HCT116 (cell line): ENCODE measurements at regions not wholly inside any gene's neighbourhood (a gene's known extent, or its start where the extent isn't known, plus 50 kb on each side); places are given as distances from the start of the nearest gene placed in this dataset.

Experiments
- ATAC-seq: fragments of 200-7000 bp; cut with Tn5 transposase; 2 replicates; pipeline ENCODE4 v1.9.1; 2020; ENCODE audit warnings: mild to moderate bottlenecking, moderate library complexity
- BruUV-seq: library from RNA; stranded (reverse); fragments of 400-500 nt; replicated peaks from 2 replicates; lab custom pipeline; 2021; lab: Mats Ljungman, UMichigan
- CTCF ChIA-PET: fragments of 300-600 bp; sonication (Branson Sonifier 250); formaldehyde crosslinking; loops from one replicate; lab custom pipeline; 2021; ENCODE audit warnings: antibody characterized with exemption; lab: Charles Lee
- POLR2A ChIA-PET: fragments of 300-600, 350-600 bp; sonication (Branson Sonifier 250); formaldehyde crosslinking; loops from one replicate; lab custom pipeline; 2021; ENCODE audit warnings: antibody characterized with exemption; lab: Charles Lee
- RAD21 ChIA-PET, 2 experiments: fragments of 300-600 bp; sonication (Branson Sonifier 250); formaldehyde crosslinking; loops; one replicate each; lab custom pipeline; 2023; ENCODE audit warnings: low total read pairs in 2 of 2; ENCODE audit not compliant: uncharacterized antibody in 2 of 2, unreplicated experiment in 2 of 2, low non-redundant PET in 1 of 2; lab: Charles Lee
- DNase-seq: peaks from one replicate; pipeline ENCODE4 v3.0.0-alpha.2; 2010; ENCODE audit warnings: low read depth, low spot score
- H2AFZ ChIP-seq: fragments of 200-600 bp; shearing (Covaris generic), sonication (generic); 2 replicates; pipeline ENCODE4 v1.6.1; 2017; ENCODE audit warnings: low read depth, mixed run types, mixed read lengths, antibody characterized with exemption, low read length; ENCODE audit not compliant: poor library complexity, severe bottlenecking
- H3K27ac ChIP-seq: 2 replicates; pipeline ENCODE4 v1.5.1; 2012; ENCODE audit warnings: low read depth, low read length
- H3K27me3 ChIP-seq: fragments of 200-600 bp; sonication (generic); 2 replicates; pipeline ENCODE4 v1.6.1; 2016; ENCODE audit warnings: mixed run types, low read length, mixed read lengths; ENCODE audit not compliant: insufficient read depth
- H3K36me3 ChIP-seq, 2 experiments: fragments of 200-500 bp in 1 of 2; fragments of 200-600 bp in 1 of 2; sonication (Bioruptor generic) in 1 of 2; sonication (generic) in 1 of 2; 2 replicates each; pipeline versions ENCODE4 v1.5.1 to v1.6.1; 2014 to 2016; ENCODE audit warnings: low read length in 2 of 2, inconsistent platforms in 1 of 2, mixed read lengths in 1 of 2, mixed run types in 1 of 2; ENCODE audit not compliant: insufficient read depth in 2 of 2, control insufficient read depth in 1 of 2
- H3K4me1 ChIP-seq, 2 experiments: fragments of 200-600 bp in 1 of 2; sonication (generic) in 1 of 2; 2 replicates each; pipeline versions ENCODE4 v1.5.1 to v1.6.1; 2012 to 2017; ENCODE audit warnings: low read length in 2 of 2, inconsistent platforms in 1 of 2, mild to moderate bottlenecking in 1 of 2, mixed read lengths in 1 of 2, mixed run types in 1 of 2, moderate library complexity in 1 of 2; ENCODE audit not compliant: insufficient read depth in 2 of 2, control insufficient read depth in 1 of 2
- H3K4me2 ChIP-seq: fragments of 200-600 bp; sonication (generic); 2 replicates; pipeline ENCODE4 v1.6.1; 2017; ENCODE audit warnings: mixed run types, low read length, mixed read lengths
- H3K4me3 ChIP-seq, 2 experiments: fragments of 200-600 bp in 1 of 2; sonication (generic) in 1 of 2; replicated peaks in 1 of 2; 2 replicates each; pipeline ENCODE4 v1.5.1; 2011 to 2016; ENCODE audit warnings: low read length in 2 of 2, control low read depth in 1 of 2, low read depth in 1 of 2, mild to moderate bottlenecking in 1 of 2, mixed read lengths in 1 of 2, mixed run types in 1 of 2
- H3K79me2 ChIP-seq: fragments of 200-600 bp; sonication (generic); 2 replicates; pipeline ENCODE4 v1.6.1; 2017; ENCODE audit warnings: mild to moderate bottlenecking, mixed run types, low read length, moderate library complexity, mixed read lengths; ENCODE audit not compliant: insufficient read depth
- H3K9ac ChIP-seq: fragments of 200-600 bp; sonication (generic); 2 replicates; pipeline ENCODE4 v1.6.1; 2016; ENCODE audit warnings: low read length, mixed read lengths
- H3K9me2 ChIP-seq: fragments of 200-600 bp; sonication (generic), shearing (Covaris generic); 2 replicates; pipeline ENCODE4 v1.6.1; 2017; ENCODE audit warnings: mixed run types, mild to moderate bottlenecking, moderate library complexity; ENCODE audit not compliant: insufficient read depth
- H3K9me3 ChIP-seq, 2 experiments: fragments of 200-500 bp in 1 of 2; fragments of 200-600 bp in 1 of 2; sonication (Bioruptor generic) in 1 of 2; sonication (generic) in 1 of 2; 2 replicates each; pipeline ENCODE4 v1.6.1; 2014 to 2017; ENCODE audit warnings: low read length in 2 of 2, mixed read lengths in 2 of 2, inconsistent platforms in 1 of 2, low read depth in 1 of 2, mild to moderate bottlenecking in 1 of 2, mixed run types in 1 of 2, moderate library complexity in 1 of 2; ENCODE audit not compliant: control insufficient read depth in 1 of 2, insufficient read depth in 1 of 2
- H4K20me1 ChIP-seq: fragments of 200-600 bp; sonication (generic), shearing (Covaris generic); 2 replicates; pipeline ENCODE4 v1.6.1; 2017; ENCODE audit warnings: mixed run types, mild to moderate bottlenecking, moderate library complexity; ENCODE audit not compliant: insufficient read depth
- CBX3 ChIP-seq: IDR thresholded peaks from 2 replicates; pipeline ENCODE4 v1.6.1; 2012; ENCODE audit warnings: low read depth
- EZH2phosphoT487 ChIP-seq: fragments of 200-600 bp; IDR thresholded peaks from 2 replicates; pipeline ENCODE4 v1.6.1; 2018; ENCODE audit warnings: antibody characterized with exemption, borderline replicate concordance
- MAX ChIP-seq: IDR thresholded peaks from 2 replicates; pipeline ENCODE4 v1.6.1; 2012
- POLR2AphosphoS5 ChIP-seq: IDR thresholded peaks from 2 replicates; pipeline ENCODE4 v1.6.1; 2011; ENCODE audit warnings: mild to moderate bottlenecking, low read depth, low read length, moderate library complexity
- SIN3A ChIP-seq: IDR thresholded peaks from 2 replicates; pipeline ENCODE4 v1.6.1; 2012; ENCODE audit warnings: low read depth
- SP1 ChIP-seq: IDR thresholded peaks from 2 replicates; pipeline ENCODE4 v1.6.1; 2012; ENCODE audit warnings: low read depth
- SRF ChIP-seq: IDR thresholded peaks from 2 replicates; pipeline ENCODE4 v1.6.1; 2012; ENCODE audit warnings: low read depth
- TCF7L2 ChIP-seq: IDR thresholded peaks from 2 replicates; pipeline ENCODE4 v1.7.0; 2011; ENCODE audit warnings: borderline replicate concordance, inconsistent platforms; ENCODE audit not compliant: insufficient read depth, insufficient read length; ENCODE audit errors: extremely low read depth
- ZBTB33 ChIP-seq: IDR thresholded peaks from 2 replicates; pipeline ENCODE4 v1.6.1; 2011; ENCODE audit warnings: mild to moderate bottlenecking, low read length, moderate library complexity; ENCODE audit not compliant: insufficient replicate concordance; ENCODE audit errors: extremely low read depth
- ZFX ChIP-seq: fragments of 450-650 bp; IDR thresholded peaks from 2 replicates; pipeline ENCODE4 v1.6.1; 2017
- intact Hi-C: fragments of 100-400 bp; cut with micrococcal nuclease; formaldehyde crosslinking; loops from 2 replicates; pipeline ENCODE4 v1.10.0; 2022

- Histone ChIP-seq H3K4me1 (no peaks in the 10 kb centered on the region), H3K4me3 (no peak overlapping the region), H3K9me3 (no peaks in the 10 kb centered on the region), H4K20me1 (no peaks in the 10 kb centered on the region), H3K9me2 (no peaks in the 10 kb centered on the region), H2AFZ (no peak overlapping the region), H3K27ac (no peak overlapping the region), H3K27me3 (peaks cover 9% of the 10 kb centered on the region; the same call in 1 of the 2 replicates), H3K4me2 (no peak overlapping the region), H3K36me3 (no peaks in the 10 kb centered on the region), H3K79me2 (no peaks in the 10 kb centered on the region), H3K9ac (no peak overlapping the region)
- DNase-seq = no peak
- ATAC-seq = no peak
- BruUV-seq = no TSS peak
- ChIA-PET POLR2A (no interaction called here), CTCF (interaction anchor here (1.1 kb wide), 1 partner anchor 204 kb away, joined by 3 read pairs; no protein-coding TSS in a partner anchor), RAD21 (no interaction called here)
- intact Hi-C loops = no loop called here
- TF ChIP-seq SRF (no peak), SP1 (no peak), SIN3A (no peak), TCF7L2 (no peak), POLR2AphosphoS5 (no peak), MAX (no peak), ZBTB33 (no peak), CBX3 (no peak), ZFX (no peak), EZH2phosphoT487 (no peak)
Measured at GRCh38 chr2:19573784-19574183, 215.4 kb upstream of the OSR1 start.
